PC-9 (cell line): ENCODE measurements at regions not wholly inside any gene's neighbourhood (a gene's known extent, or its start where the extent isn't known, plus 50 kb on each side); places are given as distances from the start of the nearest gene placed in this dataset.

ENCODE experiments used
- EZH2 ChIP-seq: fragments of 200-600 bp; sonication (generic); IDR thresholded peaks from 2 replicates; pipeline ENCODE4 v1.8.0; 2017; ENCODE audit warnings: antibody characterized with exemption, low read depth
- TF ChIP-seq, protein P1 (sequence below): fragments of 200-600 bp; sonication (generic); conservative IDR thresholded peaks from 2 replicates; pipeline ENCODE4 v1.6.1; 2017; ENCODE audit warnings: mixed run types, antibody characterized with exemption, mild to moderate bottlenecking, moderate library complexity

DNA sequence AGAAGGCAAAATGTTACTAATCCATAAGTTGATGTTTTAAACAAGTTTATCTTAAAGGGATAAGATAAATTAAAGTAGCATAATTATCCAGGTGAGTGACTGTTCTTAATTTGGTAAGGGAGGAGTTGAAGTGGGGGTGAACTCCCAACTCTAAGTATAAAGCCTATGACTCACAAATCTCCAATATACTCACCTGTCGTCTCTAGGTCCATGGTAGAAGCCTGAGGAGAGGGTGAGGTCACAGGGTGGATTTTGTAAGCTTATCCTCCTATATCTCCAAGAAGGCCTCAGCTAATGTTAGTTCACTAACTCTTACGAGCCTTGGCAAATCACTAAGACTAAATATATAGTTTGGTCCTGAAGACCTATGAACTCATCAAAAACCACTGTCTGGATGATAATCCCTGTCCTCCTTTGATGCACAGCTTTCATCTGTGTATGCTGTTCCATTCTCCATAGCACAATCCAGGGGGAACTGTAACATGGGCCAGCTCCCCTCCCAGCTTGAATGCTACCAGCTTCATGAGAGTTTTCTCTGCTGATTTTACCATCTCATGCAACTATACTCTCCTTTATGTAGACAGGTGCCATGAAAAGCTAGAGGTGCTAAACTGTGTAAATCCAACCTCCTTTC lies 158.7 kb downstream of the BTC start:
- TF ChIP-seq, protein P1, sequence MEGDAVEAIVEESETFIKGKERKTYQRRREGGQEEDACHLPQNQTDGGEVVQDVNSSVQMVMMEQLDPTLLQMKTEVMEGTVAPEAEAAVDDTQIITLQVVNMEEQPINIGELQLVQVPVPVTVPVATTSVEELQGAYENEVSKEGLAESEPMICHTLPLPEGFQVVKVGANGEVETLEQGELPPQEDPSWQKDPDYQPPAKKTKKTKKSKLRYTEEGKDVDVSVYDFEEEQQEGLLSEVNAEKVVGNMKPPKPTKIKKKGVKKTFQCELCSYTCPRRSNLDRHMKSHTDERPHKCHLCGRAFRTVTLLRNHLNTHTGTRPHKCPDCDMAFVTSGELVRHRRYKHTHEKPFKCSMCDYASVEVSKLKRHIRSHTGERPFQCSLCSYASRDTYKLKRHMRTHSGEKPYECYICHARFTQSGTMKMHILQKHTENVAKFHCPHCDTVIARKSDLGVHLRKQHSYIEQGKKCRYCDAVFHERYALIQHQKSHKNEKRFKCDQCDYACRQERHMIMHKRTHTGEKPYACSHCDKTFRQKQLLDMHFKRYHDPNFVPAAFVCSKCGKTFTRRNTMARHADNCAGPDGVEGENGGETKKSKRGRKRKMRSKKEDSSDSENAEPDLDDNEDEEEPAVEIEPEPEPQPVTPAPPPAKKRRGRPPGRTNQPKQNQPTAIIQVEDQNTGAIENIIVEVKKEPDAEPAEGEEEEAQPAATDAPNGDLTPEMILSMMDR, result no peak
- no peak for TF ChIP-seq EZH2
